SK-N-SH treated with all-trans-retinoic acid at 6 μM for 48 hours (cell line): ENCODE measurements at regions not wholly inside any gene's neighbourhood (a gene's known extent, or its start where the extent isn't known, plus 50 kb on each side); places are given as distances from the start of the nearest gene placed in this dataset.

Experiments used
- ATAC-seq: fragments of 200-7000 bp; cut with Tn5 transposase; 3 replicates; pipeline ENCODE4 v1.9.1; 2020; ENCODE audit warnings: mild to moderate bottlenecking, moderate library complexity
- ARNTL ChIP-seq: fragments of 450-650 bp; formaldehyde crosslinking; IDR thresholded peaks from 2 replicates; pipeline ENCODE4 v1.5.0; 2020; ENCODE audit warnings: low read depth, mild to moderate bottlenecking, moderate library complexity, borderline replicate concordance
- BACH2 ChIP-seq: fragments of 250-450 bp; sonication (Bioruptor Pico); IDR thresholded peaks from 2 replicates; pipeline ENCODE4 v1.9.0; 2021; ENCODE audit warnings: mild to moderate bottlenecking, borderline replicate concordance
- CREB5 ChIP-seq: fragments of 250-450 bp; sonication (Bioruptor Pico); IDR thresholded peaks from 2 replicates; pipeline ENCODE4 v1.5.1; 2020; ENCODE audit warnings: low read depth, mild to moderate bottlenecking, moderate library complexity
- CSDC2 ChIP-seq: fragments of 250-450 bp; sonication (Bioruptor Pico); IDR thresholded peaks from 2 replicates; pipeline ENCODE4 v1.5.0; 2020; ENCODE audit warnings: mild to moderate bottlenecking, moderate library complexity
- ESRRG ChIP-seq: fragments of 250-450 bp; sonication (Bioruptor Pico); IDR thresholded peaks from 2 replicates; pipeline ENCODE4 v1.6.1; 2021; ENCODE audit warnings: mild to moderate bottlenecking
- GLIS3 ChIP-seq: fragments of 250-450 bp; sonication (Bioruptor Pico); IDR thresholded peaks from 2 replicates; pipeline ENCODE4 v1.5.0; 2020; ENCODE audit warnings: mild to moderate bottlenecking, moderate library complexity
- ISL1 ChIP-seq: fragments of 250-450 bp; sonication (Bioruptor Pico); IDR thresholded peaks from 2 replicates; pipeline ENCODE4 v2.1.2; 2022; ENCODE audit warnings: mild to moderate bottlenecking, moderate library complexity
- OSR1 ChIP-seq: fragments of 250-450 bp; sonication (Bioruptor Pico); IDR thresholded peaks from 2 replicates; pipeline ENCODE4 v1.8.0; 2022; ENCODE audit warnings: moderate library complexity, mild to moderate bottlenecking, inconsistent platforms
- POU6F1 ChIP-seq: fragments of 250-450 bp; sonication (Bioruptor Pico); IDR thresholded peaks from 2 replicates; pipeline ENCODE4 v1.8.0; 2021; ENCODE audit warnings: low read depth, mild to moderate bottlenecking, moderate library complexity, borderline replicate concordance
- PPARA ChIP-seq: fragments of 250-450 bp; sonication (Bioruptor Pico); IDR thresholded peaks from 2 replicates; pipeline ENCODE4 v1.5.0; 2020; ENCODE audit warnings: mild to moderate bottlenecking, borderline replicate concordance
- RARB ChIP-seq: fragments of 250-450 bp; sonication (Bioruptor Pico); IDR thresholded peaks from 2 replicates; pipeline ENCODE4 v1.8.0; 2021; ENCODE audit warnings: mild to moderate bottlenecking, moderate library complexity
- SNAI2 ChIP-seq: fragments of 250-450 bp; sonication (Bioruptor Pico); IDR thresholded peaks from 2 replicates; pipeline ENCODE4 v1.5.0; 2020; ENCODE audit warnings: mild to moderate bottlenecking, moderate library complexity
- TCF4 ChIP-seq: fragments of 250-450 bp; sonication (Bioruptor Pico); IDR thresholded peaks from 2 replicates; pipeline ENCODE4 v1.8.0; 2021; ENCODE audit warnings: mild to moderate bottlenecking, moderate library complexity, borderline replicate concordance
- TSHZ2 ChIP-seq: fragments of 250-450 bp; sonication (Bioruptor Pico); IDR thresholded peaks from 2 replicates; pipeline ENCODE4 v1.5.0; 2020; ENCODE audit warnings: mild to moderate bottlenecking, moderate library complexity
- ZC3H10 ChIP-seq: fragments of 250-450 bp; sonication (Bioruptor Pico); IDR thresholded peaks from 2 replicates; pipeline ENCODE4 v1.5.1; 2021; ENCODE audit warnings: mild to moderate bottlenecking, moderate library complexity
- ZFP3 ChIP-seq: fragments of 250-450 bp; sonication (Bioruptor Pico); IDR thresholded peaks from 2 replicates; pipeline ENCODE4 v1.5.0; 2020; ENCODE audit warnings: mild to moderate bottlenecking, moderate library complexity
- ZFP30 ChIP-seq: fragments of 450-650 bp; formaldehyde crosslinking; IDR thresholded peaks from 2 replicates; pipeline ENCODE4 v1.5.0; 2022; ENCODE audit warnings: mild to moderate bottlenecking, moderate library complexity
- ZNF565 ChIP-seq: fragments of 450-650 bp; formaldehyde crosslinking; conservative IDR thresholded peaks from 2 replicates; pipeline ENCODE4 v1.5.0; 2020; ENCODE audit warnings: low read depth, mild to moderate bottlenecking, moderate library complexity
- ZNF70 ChIP-seq: fragments of 450-650 bp; formaldehyde crosslinking; IDR thresholded peaks from 2 replicates; pipeline ENCODE4 v1.5.0; 2020; ENCODE audit warnings: mild to moderate bottlenecking, moderate library complexity
- ZNF8 ChIP-seq: fragments of 450-650 bp; formaldehyde crosslinking; IDR thresholded peaks from 2 replicates; pipeline ENCODE4 v1.5.0; 2020; ENCODE audit warnings: mild to moderate bottlenecking, moderate library complexity
- TF ChIP-seq, protein P1 (sequence below): fragments of 250-450 bp; sonication (Bioruptor Pico); IDR thresholded peaks from 2 replicates; pipeline ENCODE4 v1.5.1; 2021; ENCODE audit warnings: mild to moderate bottlenecking, moderate library complexity
- TF ChIP-seq, protein P2 (sequence below): fragments of 250-450 bp; sonication (Bioruptor Pico); IDR thresholded peaks from 2 replicates; pipeline ENCODE4 v1.8.0; 2020; ENCODE audit warnings: mild to moderate bottlenecking, moderate library complexity, borderline replicate concordance

- ATAC-seq = no peak
- TF ChIP-seq SNAI2 (no peak), CREB5 (CRISPR knock-in tag) (no peak), ZNF70 (CRISPR knock-in tag) (no peak), ZNF565 (CRISPR knock-in tag) (no peak), PPARA (CRISPR knock-in tag) (no peak), ZNF8 (CRISPR knock-in tag) (no peak), BACH2 (CRISPR knock-in tag) (no peak), ESRRG (CRISPR knock-in tag) (no peak), GLIS3 (CRISPR knock-in tag) (no peak), ZC3H10 (CRISPR knock-in tag) (no peak), TSHZ2 (CRISPR knock-in tag) (no peak), CSDC2 (CRISPR knock-in tag) (no peak)
Observed at GRCh38 chr12:90321369-90321768, 612.7 kb upstream of the ATP2B1 start.

GRCh38 chr12:90311561-90311960 lies 602.9 kb upstream of the ATP2B1 start:
- TF ChIP-seq OSR1 (CRISPR knock-in tag) = no peak
- TF ChIP-seq BACH2 (CRISPR knock-in tag) = no peak
- TF ChIP-seq ZFP30 (CRISPR knock-in tag) = no peak
- TF ChIP-seq ARNTL (CRISPR knock-in tag) = no peak
- TF ChIP-seq, protein P1, sequence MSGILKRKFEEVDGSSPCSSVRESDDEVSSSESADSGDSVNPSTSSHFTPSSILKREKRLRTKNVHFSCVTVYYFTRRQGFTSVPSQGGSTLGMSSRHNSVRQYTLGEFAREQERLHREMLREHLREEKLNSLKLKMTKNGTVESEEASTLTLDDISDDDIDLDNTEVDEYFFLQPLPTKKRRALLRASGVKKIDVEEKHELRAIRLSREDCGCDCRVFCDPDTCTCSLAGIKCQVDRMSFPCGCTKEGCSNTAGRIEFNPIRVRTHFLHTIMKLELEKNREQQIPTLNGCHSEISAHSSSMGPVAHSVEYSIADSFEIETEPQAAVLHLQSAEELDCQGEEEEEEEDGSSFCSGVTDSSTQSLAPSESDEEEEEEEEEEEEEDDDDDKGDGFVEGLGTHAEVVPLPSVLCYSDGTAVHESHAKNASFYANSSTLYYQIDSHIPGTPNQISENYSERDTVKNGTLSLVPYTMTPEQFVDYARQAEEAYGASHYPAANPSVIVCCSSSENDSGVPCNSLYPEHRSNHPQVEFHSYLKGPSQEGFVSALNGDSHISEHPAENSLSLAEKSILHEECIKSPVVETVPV (CRISPR knock-in tag) = no peak
- no peak for TF ChIP-seq ZC3H10 (CRISPR knock-in tag)
- no peak for TF ChIP-seq ISL1
- no peak for TF ChIP-seq RARB (CRISPR knock-in tag)
- TF ChIP-seq ZFP3 (CRISPR knock-in tag) = no peak
- no peak for TF ChIP-seq GLIS3 (CRISPR knock-in tag)
- TF ChIP-seq ESRRG (CRISPR knock-in tag) = no peak
- no peak for TF ChIP-seq POU6F1 (CRISPR knock-in tag)
- no peak for TF ChIP-seq ZNF565 (CRISPR knock-in tag)
- no peak for TF ChIP-seq CREB5 (CRISPR knock-in tag)
- TF ChIP-seq ZNF8 (CRISPR knock-in tag) = no peak
- TF ChIP-seq TCF4 (CRISPR knock-in tag) = no peak
- no peak for TF ChIP-seq CSDC2 (CRISPR knock-in tag)
- TF ChIP-seq, protein P2, sequence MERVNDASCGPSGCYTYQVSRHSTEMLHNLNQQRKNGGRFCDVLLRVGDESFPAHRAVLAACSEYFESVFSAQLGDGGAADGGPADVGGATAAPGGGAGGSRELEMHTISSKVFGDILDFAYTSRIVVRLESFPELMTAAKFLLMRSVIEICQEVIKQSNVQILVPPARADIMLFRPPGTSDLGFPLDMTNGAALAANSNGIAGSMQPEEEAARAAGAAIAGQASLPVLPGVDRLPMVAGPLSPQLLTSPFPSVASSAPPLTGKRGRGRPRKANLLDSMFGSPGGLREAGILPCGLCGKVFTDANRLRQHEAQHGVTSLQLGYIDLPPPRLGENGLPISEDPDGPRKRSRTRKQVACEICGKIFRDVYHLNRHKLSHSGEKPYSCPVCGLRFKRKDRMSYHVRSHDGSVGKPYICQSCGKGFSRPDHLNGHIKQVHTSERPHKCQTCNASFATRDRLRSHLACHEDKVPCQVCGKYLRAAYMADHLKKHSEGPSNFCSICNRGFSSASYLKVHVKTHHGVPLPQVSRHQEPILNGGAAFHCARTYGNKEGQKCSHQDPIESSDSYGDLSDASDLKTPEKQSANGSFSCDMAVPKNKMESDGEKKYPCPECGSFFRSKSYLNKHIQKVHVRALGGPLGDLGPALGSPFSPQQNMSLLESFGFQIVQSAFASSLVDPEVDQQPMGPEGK (CRISPR knock-in tag) = no peak
- no peak for ATAC-seq
